Activated B cell treated with CpG ODN at 0.5 μM for 24 hours (primary cell): ENCODE measurements at regions not wholly inside any gene's neighbourhood (a gene's known extent, or its start where the extent isn't known, plus 50 kb on each side); places are given as distances from the start of the nearest gene placed in this dataset.

ENCODE experiments used
- ATAC-seq: fragments of 200-7000 bp; cut with Tn5 transposase; one replicate; pipeline ENCODE4 v1.10.0; 2021; ENCODE audit warnings: low read depth, mild to moderate bottlenecking, moderate library complexity
- CTCF ChIA-PET: fragments of 350-600 bp; sonication (Branson Sonifier 250); formaldehyde crosslinking; loops from one replicate; lab custom pipeline; 2021; ENCODE audit warnings: antibody characterized with exemption; lab: Charles Lee
- POLR2A ChIA-PET: fragments of 350-600 bp; sonication (Branson Sonifier 250); formaldehyde crosslinking; loops from one replicate; lab custom pipeline; 2021; ENCODE audit warnings: antibody characterized with exemption; lab: Charles Lee
- DNase-seq: peaks from one replicate; pipeline ENCODE4 v3.0.0; 2022
- H3K27ac Mint-ChIP-seq: one replicate; pipeline ENCODE4 v1.8.0; 2020; ENCODE audit warnings: mixed read lengths
- H3K27me3 Mint-ChIP-seq: one replicate; pipeline ENCODE4 v1.8.0; 2021; ENCODE audit warnings: mixed read lengths
- H3K36me3 Mint-ChIP-seq: one replicate; pipeline ENCODE4 v1.8.0; 2021; ENCODE audit warnings: low read depth, mixed read lengths
- H3K4me1 Mint-ChIP-seq: one replicate; pipeline ENCODE4 v1.8.0; 2021; ENCODE audit warnings: mixed read lengths
- H3K4me3 Mint-ChIP-seq: one replicate; pipeline ENCODE4 v1.8.0; 2020; ENCODE audit warnings: mild to moderate bottlenecking, mixed read lengths
- H3K9me3 Mint-ChIP-seq: one replicate; pipeline ENCODE4 v1.8.0; 2020; ENCODE audit warnings: mixed read lengths
- CTCF ChIP-seq: fragments of 200-600 bp; IDR thresholded peaks from one replicate; pipeline ENCODE4 v1.8.0; 2022; ENCODE audit warnings: antibody characterized with exemption, mild to moderate bottlenecking
- intact Hi-C: fragments of 100-400 bp; cut with micrococcal nuclease; formaldehyde crosslinking; loops from one replicate; pipeline ENCODE4 v1.15.1; 2024

DNA sequence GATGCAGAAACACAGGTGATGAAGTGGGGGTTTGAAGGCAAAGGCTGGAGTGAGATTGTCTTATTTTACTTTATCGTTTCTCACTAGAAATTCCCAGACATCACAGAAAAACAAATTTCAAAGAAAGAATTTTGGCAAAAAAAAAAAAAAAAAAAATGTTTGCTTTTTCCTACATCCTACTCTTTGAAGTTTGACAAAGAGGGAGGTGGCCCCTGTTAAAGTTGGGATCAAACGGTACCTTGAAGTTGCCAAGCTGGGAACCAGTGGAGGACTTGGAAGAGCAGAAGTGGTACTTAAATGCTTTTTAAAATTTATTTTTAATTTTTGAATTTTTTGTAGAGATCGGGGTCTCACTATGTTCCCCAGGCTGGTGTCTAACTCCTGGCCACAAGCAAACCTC lies 63.9 kb upstream of the KIF5B start:
- peaks cover 8% of the 10 kb centered on the region for H3K9me3 Mint-ChIP-seq
- ChIA-PET POLR2A (no interaction called here), CTCF (no interaction called here)
- intact Hi-C loops: no loop called here
- ATAC-seq: no peak
- no peak for TF ChIP-seq CTCF
- peaks cover 6% of the 10 kb centered on the region for H3K27me3 Mint-ChIP-seq
- no peak overlapping the region for H3K27ac Mint-ChIP-seq
- H3K4me1 Mint-ChIP-seq: no peaks in the 10 kb centered on the region
- H3K36me3 Mint-ChIP-seq: no peaks in the 10 kb centered on the region
- no peak for DNase-seq
- no peak overlapping the region for H3K4me3 Mint-ChIP-seq

DNA sequence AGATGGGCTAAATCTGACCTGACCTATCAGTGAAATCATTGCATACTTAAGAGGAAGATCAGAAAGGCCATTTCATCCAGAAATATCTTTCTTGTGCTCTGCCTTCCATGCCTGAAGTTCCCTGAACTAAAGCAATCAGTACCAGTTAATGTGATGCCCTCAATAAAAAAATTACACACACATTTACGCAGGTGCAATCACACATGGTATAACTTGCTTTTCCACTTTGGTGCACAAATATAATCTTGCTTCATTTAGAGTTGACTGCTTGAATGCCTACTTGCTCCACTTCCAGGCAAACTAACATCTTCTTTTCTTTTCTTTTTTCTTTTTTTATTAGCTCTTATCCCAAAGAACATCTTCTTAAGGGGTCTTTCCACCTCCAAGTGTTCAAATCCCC lies 58.3 kb upstream of the KIF5B start:
- Mint-ChIP-seq H3K4me1 (no peaks in the 10 kb centered on the region), H3K27me3 (peaks cover 4% of the 10 kb centered on the region), H3K9me3 (no peaks in the 10 kb centered on the region), H3K4me3 (no peak overlapping the region), H3K27ac (no peak overlapping the region), H3K36me3 (no peaks in the 10 kb centered on the region)
- ChIA-PET CTCF (no interaction called here), POLR2A (no interaction called here)
- no peak for TF ChIP-seq CTCF
- no peak for DNase-seq
- no peak for ATAC-seq
- intact Hi-C loops: no loop called here

GRCh38 chr10:32112055-32112454 lies 55.8 kb upstream of the KIF5B start:
- Mint-ChIP-seq H3K4me3 (no peak overlapping the region), H3K27me3 (peaks cover 1% of the 10 kb centered on the region), H3K36me3 (no peaks in the 10 kb centered on the region), H3K27ac (no peak overlapping the region), H3K9me3 (no peaks in the 10 kb centered on the region), H3K4me1 (no peaks in the 10 kb centered on the region)
- CTCF ChIA-PET: no interaction called here
- ATAC-seq: no peak
- no peak for TF ChIP-seq CTCF
- DNase-seq: no peak
- POLR2A ChIA-PET: no interaction called here
- intact Hi-C loops: no loop called here

- no peak overlapping the region for H3K27ac Mint-ChIP-seq
- POLR2A ChIA-PET: no interaction called here
- H3K4me3 Mint-ChIP-seq: no peak overlapping the region
- H3K4me1 Mint-ChIP-seq: no peaks in the 10 kb centered on the region
- no peaks in the 10 kb centered on the region for H3K36me3 Mint-ChIP-seq
- DNase-seq: no peak
- no peak for ATAC-seq
- no peaks in the 10 kb centered on the region for H3K9me3 Mint-ChIP-seq
- CTCF ChIA-PET: no interaction called here
- peaks cover 1% of the 10 kb centered on the region for H3K27me3 Mint-ChIP-seq
- intact Hi-C loops: no loop called here
- no peak for TF ChIP-seq CTCF
Measured at GRCh38 chr10:32111585-32111984, 55.4 kb upstream of the KIF5B start.

GRCh38 chr10:32110790-32111189 lies 54.6 kb upstream of the KIF5B start:
- Mint-ChIP-seq H3K4me3 (no peak overlapping the region), H3K27ac (no peak overlapping the region), H3K4me1 (no peaks in the 10 kb centered on the region), H3K9me3 (no peaks in the 10 kb centered on the region), H3K27me3 (peaks cover 3% of the 10 kb centered on the region), H3K36me3 (no peaks in the 10 kb centered on the region)
- intact Hi-C loops: no loop called here
- ChIA-PET POLR2A (no interaction called here), CTCF (no interaction called here)
- no peak for DNase-seq
- TF ChIP-seq CTCF: no peak
- no peak for ATAC-seq
